MM.1S (cell line): ENCODE measurements at regions not wholly inside any gene's neighbourhood (a gene's known extent, or its start where the extent isn't known, plus 50 kb on each side); places are given as distances from the start of the nearest gene placed in this dataset.

Experiments used
- CTCF ChIP-seq: fragments of 300-600 bp; sonication (generic); IDR thresholded peaks from 2 replicates; pipeline ENCODE4 v1.5.1; 2016; ENCODE audit warnings: antibody characterized with exemption, low read length, mixed read lengths
- EZH2 ChIP-seq: fragments of 300-600 bp; sonication (generic); optimal IDR thresholded peaks from 2 replicates; pipeline ENCODE3; 2017; ENCODE audit warnings: low read depth, mild to moderate bottlenecking, antibody characterized with exemption, low read length, mixed read lengths
- EZH2phosphoT487 ChIP-seq: fragments of 300-600 bp; sonication (generic); IDR thresholded peaks from 2 replicates; pipeline ENCODE4 v1.6.1; 2018; ENCODE audit warnings: antibody characterized with exemption, low read length

DNA sequence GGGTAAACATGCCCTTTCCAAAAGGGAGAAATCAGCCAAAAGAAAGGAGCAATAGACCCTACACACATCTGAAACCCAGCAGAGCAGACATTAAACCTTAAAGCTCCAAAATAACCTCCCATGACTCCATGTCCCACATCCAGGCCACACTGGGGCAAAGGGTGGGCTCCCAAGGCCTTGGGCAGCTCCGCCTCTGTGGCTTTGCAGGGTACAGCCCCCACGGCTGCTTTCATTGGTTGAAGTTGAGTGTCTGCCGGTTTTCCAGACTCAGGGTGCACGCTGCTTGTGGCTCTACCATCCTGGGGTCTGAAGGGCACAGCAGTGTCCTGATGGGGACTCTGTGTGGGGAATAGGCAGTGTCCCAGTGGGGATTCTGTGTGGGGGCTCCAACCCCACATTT lies 146.5 kb downstream of the ZDHHC21 start:
- TF ChIP-seq CTCF (no peak), EZH2 (no peak), EZH2phosphoT487 (no peak)
